ENCODE measurements at regions not wholly inside any gene's neighbourhood (a gene's known extent, or its start where the extent isn't known, plus 50 kb on each side); places are given as distances from the start of the nearest gene placed in this dataset.

DNA sequence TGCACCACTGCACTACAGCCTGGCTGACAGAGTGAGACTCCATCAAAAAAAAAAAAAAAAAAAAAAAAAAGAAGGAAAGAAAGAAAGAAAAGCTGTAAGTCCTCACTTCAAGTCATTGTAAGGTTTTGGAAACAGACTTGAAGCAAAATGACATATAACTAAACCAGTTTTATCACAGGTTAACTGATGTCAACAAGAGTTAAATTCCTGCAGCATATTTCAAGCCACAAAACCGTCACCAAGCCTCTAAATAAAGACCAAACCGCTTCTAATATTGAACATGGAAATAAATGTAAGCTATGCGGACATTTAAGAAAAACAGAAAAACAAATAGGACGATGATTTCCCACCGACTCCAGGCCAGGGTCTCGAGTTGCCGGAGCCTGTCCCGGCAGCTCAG, 88.9 kb upstream of the RPS6KA2 start:
- no peak for TF ChIP-seq EZH2phosphoT487 (IDR thresholded peaks at IDR 0.05; ENCODE audit: borderline replicate concordance, low read depth, low read length)
- TF ChIP-seq, protein P1, sequence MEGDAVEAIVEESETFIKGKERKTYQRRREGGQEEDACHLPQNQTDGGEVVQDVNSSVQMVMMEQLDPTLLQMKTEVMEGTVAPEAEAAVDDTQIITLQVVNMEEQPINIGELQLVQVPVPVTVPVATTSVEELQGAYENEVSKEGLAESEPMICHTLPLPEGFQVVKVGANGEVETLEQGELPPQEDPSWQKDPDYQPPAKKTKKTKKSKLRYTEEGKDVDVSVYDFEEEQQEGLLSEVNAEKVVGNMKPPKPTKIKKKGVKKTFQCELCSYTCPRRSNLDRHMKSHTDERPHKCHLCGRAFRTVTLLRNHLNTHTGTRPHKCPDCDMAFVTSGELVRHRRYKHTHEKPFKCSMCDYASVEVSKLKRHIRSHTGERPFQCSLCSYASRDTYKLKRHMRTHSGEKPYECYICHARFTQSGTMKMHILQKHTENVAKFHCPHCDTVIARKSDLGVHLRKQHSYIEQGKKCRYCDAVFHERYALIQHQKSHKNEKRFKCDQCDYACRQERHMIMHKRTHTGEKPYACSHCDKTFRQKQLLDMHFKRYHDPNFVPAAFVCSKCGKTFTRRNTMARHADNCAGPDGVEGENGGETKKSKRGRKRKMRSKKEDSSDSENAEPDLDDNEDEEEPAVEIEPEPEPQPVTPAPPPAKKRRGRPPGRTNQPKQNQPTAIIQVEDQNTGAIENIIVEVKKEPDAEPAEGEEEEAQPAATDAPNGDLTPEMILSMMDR (conservative IDR thresholded peaks at IDR 0.05; ENCODE audit: low read length): no peak
- no peaks in the 10 kb centered on the region for H4K20me1 ChIP-seq (ENCODE audit: insufficient read depth, low read length)
- no peaks in the 10 kb centered on the region for H3K9me3 ChIP-seq (ENCODE audit: low read length)
- no peaks in the 10 kb centered on the region for H3K36me3 ChIP-seq (ENCODE audit: insufficient read depth, low read length)
- no peak for DNase-seq (ENCODE audit: low spot score)
- H3K79me2 ChIP-seq (ENCODE audit: insufficient read depth, low read depth, low read length): no peaks in the 10 kb centered on the region
- POLR2A ChIA-PET: interaction anchor here (0.6 to 0.7 kb wide), 2 partner anchors 13 to 194 kb away, joined by 3 to 4 read pairs; no protein-coding TSS in a partner anchor
- H3K4me3 ChIP-seq (ENCODE audit: low read depth, low read length, poor library complexity, severe bottlenecking): no peak overlapping the region
- intact Hi-C loops (cut with micrococcal nuclease; ENCODE audit: unreplicated experiment): no loop called here
- H3K4me1 ChIP-seq (ENCODE audit: insufficient read depth, low read length, poor library complexity, severe bottlenecking): no peaks in the 10 kb centered on the region
- CTCF ChIA-PET (ENCODE audit: unreplicated experiment): no interaction called here
- H3K9me2 ChIP-seq (ENCODE audit: insufficient read depth, low read length): no peaks in the 10 kb centered on the region
- no TSS peak for BruUV-seq (replicated peaks)
- no peak overlapping the region for H3K4me2 ChIP-seq (ENCODE audit: low read length)
- no peak overlapping the region for H3K27ac ChIP-seq (ENCODE audit: low read depth, low read length, poor library complexity, severe bottlenecking)
- no peak overlapping the region for H2AFZ ChIP-seq (ENCODE audit: low read length)

DNA sequence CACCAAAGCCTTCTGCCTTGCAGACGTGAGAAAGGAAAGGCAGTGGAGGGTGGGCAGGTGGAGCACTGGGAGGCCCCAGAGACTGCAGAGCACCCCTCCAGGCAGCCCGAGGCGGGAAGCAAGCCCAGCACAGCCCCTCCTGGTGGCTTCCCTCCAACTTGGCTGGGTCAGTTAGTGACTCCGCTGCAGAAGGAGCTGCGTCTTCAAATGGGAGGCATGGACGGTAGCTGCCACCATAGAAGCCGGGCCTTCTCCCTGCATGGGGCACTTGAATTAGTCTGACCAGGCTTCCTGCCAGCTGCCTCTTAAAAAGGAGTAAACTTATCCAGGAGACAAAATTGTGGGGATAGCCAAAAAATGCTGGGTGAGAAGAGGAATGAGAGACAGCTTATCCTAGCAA, 88.0 kb upstream of the RPS6KA2 start:
- Histone ChIP-seq H3K36me3 (ENCODE audit: insufficient read depth, low read length) (no peaks in the 10 kb centered on the region), H3K4me1 (ENCODE audit: insufficient read depth, low read length, poor library complexity, severe bottlenecking) (no peaks in the 10 kb centered on the region), H3K4me3 (ENCODE audit: low read depth, low read length, poor library complexity, severe bottlenecking) (no peak overlapping the region), H3K4me2 (ENCODE audit: low read length) (no peak overlapping the region), H3K9me3 (ENCODE audit: low read length) (no peaks in the 10 kb centered on the region), H4K20me1 (ENCODE audit: insufficient read depth, low read length) (no peaks in the 10 kb centered on the region), H2AFZ (ENCODE audit: low read length) (no peak overlapping the region), H3K9me2 (ENCODE audit: insufficient read depth, low read length) (no peaks in the 10 kb centered on the region), H3K27ac (ENCODE audit: low read depth, low read length, poor library complexity, severe bottlenecking) (no peak overlapping the region), H3K79me2 (ENCODE audit: insufficient read depth, low read depth, low read length) (no peaks in the 10 kb centered on the region)
- BruUV-seq (replicated peaks): no TSS peak
- intact Hi-C loops (cut with micrococcal nuclease; ENCODE audit: unreplicated experiment): no loop called here
- no peak for DNase-seq (ENCODE audit: low spot score)
- ChIA-PET CTCF (ENCODE audit: unreplicated experiment) (no interaction called here), POLR2A (interaction anchor here (1.2 kb wide), 1 partner anchor 12 kb away, joined by 3 read pairs; no protein-coding TSS in a partner anchor)
- TF ChIP-seq, protein P1 (conservative IDR thresholded peaks at IDR 0.05; ENCODE audit: low read length): no peak
- TF ChIP-seq EZH2phosphoT487 (IDR thresholded peaks at IDR 0.05; ENCODE audit: borderline replicate concordance, low read depth, low read length): no peak

DNA sequence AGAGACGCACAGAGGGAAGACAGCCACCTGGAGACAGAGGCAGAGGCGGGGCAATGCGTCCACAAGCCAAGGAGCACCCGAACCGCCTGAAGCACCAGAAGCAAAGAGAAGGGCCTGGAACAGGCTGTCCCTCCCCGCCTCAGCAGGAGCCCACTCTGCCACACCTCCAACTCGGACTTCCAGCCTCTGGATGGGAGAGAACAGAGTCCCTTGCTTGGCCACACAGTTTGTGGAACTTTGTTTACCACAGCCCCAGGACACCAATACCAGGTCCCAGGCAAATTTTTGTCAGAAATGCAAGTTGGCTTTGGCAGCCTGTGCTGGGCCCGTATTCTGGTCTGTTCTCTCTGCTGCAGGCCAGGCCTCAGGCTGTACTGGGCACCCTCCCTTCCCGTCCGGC, 87.5 kb upstream of the RPS6KA2 start:
- no peak overlapping the region for H3K27ac ChIP-seq (ENCODE audit: low read depth, low read length, poor library complexity, severe bottlenecking)
- no peak overlapping the region for H3K4me2 ChIP-seq (ENCODE audit: low read length)
- H3K9me3 ChIP-seq (ENCODE audit: low read length): no peaks in the 10 kb centered on the region
- H2AFZ ChIP-seq (ENCODE audit: low read length): no peak overlapping the region
- no peaks in the 10 kb centered on the region for H4K20me1 ChIP-seq (ENCODE audit: insufficient read depth, low read length)
- BruUV-seq (replicated peaks): no TSS peak
- CTCF ChIA-PET (ENCODE audit: unreplicated experiment): no interaction called here
- intact Hi-C loops (cut with micrococcal nuclease; ENCODE audit: unreplicated experiment): no loop called here
- no peak for DNase-seq (ENCODE audit: low spot score)
- POLR2A ChIA-PET: interaction anchor here (1.2 kb wide), 1 partner anchor 12 kb away, joined by 3 read pairs; no protein-coding TSS in a partner anchor
- H3K4me1 ChIP-seq (ENCODE audit: insufficient read depth, low read length, poor library complexity, severe bottlenecking): no peaks in the 10 kb centered on the region
- no peaks in the 10 kb centered on the region for H3K9me2 ChIP-seq (ENCODE audit: insufficient read depth, low read length)
- no peak overlapping the region for H3K4me3 ChIP-seq (ENCODE audit: low read depth, low read length, poor library complexity, severe bottlenecking)
- TF ChIP-seq, protein P1 (conservative IDR thresholded peaks at IDR 0.05; ENCODE audit: low read length): no peak
- TF ChIP-seq EZH2phosphoT487 (IDR thresholded peaks at IDR 0.05; ENCODE audit: borderline replicate concordance, low read depth, low read length): no peak
- H3K36me3 ChIP-seq (ENCODE audit: insufficient read depth, low read length): no peaks in the 10 kb centered on the region
- no peaks in the 10 kb centered on the region for H3K79me2 ChIP-seq (ENCODE audit: insufficient read depth, low read depth, low read length)
